Peyer's patch (tissue), 4 donors: ENCODE measurements at regions not wholly inside any gene's neighbourhood (a gene's known extent, or its start where the extent isn't known, plus 50 kb on each side); places are given as distances from the start of the nearest gene placed in this dataset.

Experiments
- POLR2A ChIP-seq, 2 donors: fragments of 450-650 bp; IDR thresholded peaks; one replicate each; pipeline ENCODE4 v1.5.1; 2017; ENCODE audit warnings: antibody characterized with exemption in 2 of 2, mild to moderate bottlenecking in 2 of 2, moderate library complexity in 2 of 2
- TF ChIP-seq, protein P1 (sequence below), 6 experiments: fragments of 450-650 bp in 4 of 6; fragments of 200-600 bp in 2 of 6; sonication (generic) in 1 of 6; IDR thresholded peaks; one replicate each; pipeline ENCODE4 v1.5.1; 2017 to 2019; ENCODE audit warnings: antibody characterized with exemption in 6 of 6, mild to moderate bottlenecking in 3 of 6, moderate library complexity in 1 of 6

DNA sequence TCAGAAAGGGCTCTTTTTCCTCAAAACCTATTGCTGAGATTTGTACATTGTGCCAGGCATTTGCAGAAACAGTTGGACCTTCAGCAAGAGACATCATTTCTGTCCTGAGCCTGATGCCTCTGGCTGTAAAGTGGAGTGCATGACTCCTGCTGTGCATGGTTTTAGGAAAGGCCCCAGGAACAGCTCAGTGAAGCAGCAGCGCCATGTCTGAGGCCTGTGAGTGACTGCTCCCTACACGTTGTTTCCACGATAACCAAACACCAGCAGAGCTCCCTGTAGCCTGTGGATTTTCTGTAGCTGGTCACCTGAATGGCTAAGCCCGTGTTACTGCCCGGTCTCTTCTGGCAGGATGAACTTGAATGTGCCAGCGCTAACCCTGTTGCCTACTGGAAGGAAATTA is 232.5 kb downstream of the TFAP2C start:
- TF ChIP-seq, protein P1, sequence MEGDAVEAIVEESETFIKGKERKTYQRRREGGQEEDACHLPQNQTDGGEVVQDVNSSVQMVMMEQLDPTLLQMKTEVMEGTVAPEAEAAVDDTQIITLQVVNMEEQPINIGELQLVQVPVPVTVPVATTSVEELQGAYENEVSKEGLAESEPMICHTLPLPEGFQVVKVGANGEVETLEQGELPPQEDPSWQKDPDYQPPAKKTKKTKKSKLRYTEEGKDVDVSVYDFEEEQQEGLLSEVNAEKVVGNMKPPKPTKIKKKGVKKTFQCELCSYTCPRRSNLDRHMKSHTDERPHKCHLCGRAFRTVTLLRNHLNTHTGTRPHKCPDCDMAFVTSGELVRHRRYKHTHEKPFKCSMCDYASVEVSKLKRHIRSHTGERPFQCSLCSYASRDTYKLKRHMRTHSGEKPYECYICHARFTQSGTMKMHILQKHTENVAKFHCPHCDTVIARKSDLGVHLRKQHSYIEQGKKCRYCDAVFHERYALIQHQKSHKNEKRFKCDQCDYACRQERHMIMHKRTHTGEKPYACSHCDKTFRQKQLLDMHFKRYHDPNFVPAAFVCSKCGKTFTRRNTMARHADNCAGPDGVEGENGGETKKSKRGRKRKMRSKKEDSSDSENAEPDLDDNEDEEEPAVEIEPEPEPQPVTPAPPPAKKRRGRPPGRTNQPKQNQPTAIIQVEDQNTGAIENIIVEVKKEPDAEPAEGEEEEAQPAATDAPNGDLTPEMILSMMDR (IDR thresholded peaks at IDR 0.05), result no peak
- no peak for TF ChIP-seq POLR2A (IDR thresholded peaks at IDR 0.05)
